Mesothelial cell of epicardium (in vitro differentiated cells): ENCODE measurements at regions not wholly inside any gene's neighbourhood (a gene's known extent, or its start where the extent isn't known, plus 50 kb on each side); places are given as distances from the start of the nearest gene placed in this dataset.

ENCODE experiments used
- DNase-seq, 2 experiments: peaks; one replicate each; pipeline ENCODE4 v3.0.0; 2021; ENCODE audit warnings: low spot score in 2 of 2; ENCODE audit not compliant: unreplicated experiment in 2 of 2
- H3K27ac Mint-ChIP-seq: 2 replicates; pipeline ENCODE4 v1.8.0; 2021; ENCODE audit warnings: mixed read lengths
- H3K27me3 Mint-ChIP-seq: 2 replicates; pipeline ENCODE4 v1.8.0; 2021; ENCODE audit warnings: low read depth, mixed read lengths
- H3K36me3 Mint-ChIP-seq: 2 replicates; pipeline ENCODE4 v1.8.0; 2021; ENCODE audit warnings: mixed read lengths
- H3K4me1 Mint-ChIP-seq: 2 replicates; pipeline ENCODE4 v1.8.0; 2021; ENCODE audit warnings: mixed read lengths
- H3K4me3 Mint-ChIP-seq: 2 replicates; pipeline ENCODE4 v1.8.0; 2021; ENCODE audit warnings: mild to moderate bottlenecking, moderate library complexity, mixed read lengths
- H3K9me3 Mint-ChIP-seq: 2 replicates; pipeline ENCODE4 v1.8.0; 2021; ENCODE audit warnings: mixed read lengths
- TF ChIP-seq, protein P1 (sequence below): fragments of 200-600 bp; sonication (generic); IDR thresholded peaks from one replicate; pipeline ENCODE4 v1.5.0; 2021; ENCODE audit warnings: antibody characterized with exemption; ENCODE audit not compliant: unreplicated experiment

DNA sequence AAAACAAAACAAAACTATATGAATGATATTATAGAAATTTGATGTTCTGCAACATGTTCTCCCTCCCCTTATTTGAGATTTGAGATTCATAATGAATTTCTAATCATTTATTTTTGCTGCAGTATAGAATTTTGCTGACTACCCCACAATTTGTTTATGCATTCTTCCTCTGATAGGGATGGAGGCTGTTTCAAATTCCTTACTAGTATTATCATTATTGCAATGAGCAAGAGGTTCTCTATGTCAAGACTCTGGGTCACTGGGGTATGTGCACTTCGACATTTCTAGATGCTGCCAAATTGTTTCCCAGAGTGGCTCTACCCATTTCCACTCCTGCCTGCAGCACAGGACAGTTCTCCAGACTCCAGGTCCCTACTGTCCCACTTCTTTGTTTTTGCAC, 54.9 kb upstream of the DAB2IP start:
- peaks cover 12% of the 10 kb centered on the region for H3K4me1 Mint-ChIP-seq
- TF ChIP-seq, protein P1, sequence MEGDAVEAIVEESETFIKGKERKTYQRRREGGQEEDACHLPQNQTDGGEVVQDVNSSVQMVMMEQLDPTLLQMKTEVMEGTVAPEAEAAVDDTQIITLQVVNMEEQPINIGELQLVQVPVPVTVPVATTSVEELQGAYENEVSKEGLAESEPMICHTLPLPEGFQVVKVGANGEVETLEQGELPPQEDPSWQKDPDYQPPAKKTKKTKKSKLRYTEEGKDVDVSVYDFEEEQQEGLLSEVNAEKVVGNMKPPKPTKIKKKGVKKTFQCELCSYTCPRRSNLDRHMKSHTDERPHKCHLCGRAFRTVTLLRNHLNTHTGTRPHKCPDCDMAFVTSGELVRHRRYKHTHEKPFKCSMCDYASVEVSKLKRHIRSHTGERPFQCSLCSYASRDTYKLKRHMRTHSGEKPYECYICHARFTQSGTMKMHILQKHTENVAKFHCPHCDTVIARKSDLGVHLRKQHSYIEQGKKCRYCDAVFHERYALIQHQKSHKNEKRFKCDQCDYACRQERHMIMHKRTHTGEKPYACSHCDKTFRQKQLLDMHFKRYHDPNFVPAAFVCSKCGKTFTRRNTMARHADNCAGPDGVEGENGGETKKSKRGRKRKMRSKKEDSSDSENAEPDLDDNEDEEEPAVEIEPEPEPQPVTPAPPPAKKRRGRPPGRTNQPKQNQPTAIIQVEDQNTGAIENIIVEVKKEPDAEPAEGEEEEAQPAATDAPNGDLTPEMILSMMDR = no peak
- peaks cover 7% of the 10 kb centered on the region for H3K36me3 Mint-ChIP-seq
- no peak overlapping the region for H3K4me3 Mint-ChIP-seq
- H3K27ac Mint-ChIP-seq = no peak overlapping the region
- peaks cover 8% of the 10 kb centered on the region for H3K27me3 Mint-ChIP-seq
- peaks cover 9% of the 10 kb centered on the region for H3K9me3 Mint-ChIP-seq
- no peak for DNase-seq

DNA sequence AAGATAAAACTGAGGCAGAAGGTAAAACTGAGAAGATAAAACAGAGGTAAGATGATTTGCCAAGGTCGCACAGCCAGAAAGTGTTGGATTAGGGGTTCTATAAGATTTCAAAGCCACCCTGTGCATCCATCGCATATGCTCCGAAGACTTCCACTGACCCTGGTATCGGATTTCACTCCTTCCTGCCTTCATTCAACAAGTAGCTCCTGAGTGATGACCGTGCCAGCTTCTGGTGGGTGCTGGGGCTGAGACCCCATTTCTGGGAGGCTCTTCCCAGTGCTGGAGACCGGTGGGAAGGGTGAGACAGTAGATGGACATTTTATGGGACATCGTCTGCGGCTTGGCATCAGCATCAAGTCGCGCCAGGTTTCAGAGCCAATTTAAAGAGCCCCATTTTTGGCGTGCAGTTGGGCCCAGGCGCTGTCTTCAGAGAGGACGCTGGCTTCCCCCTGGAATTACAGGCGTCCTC, 53.7 kb upstream of the DAB2IP start:
- Mint-ChIP-seq H3K9me3 (peaks cover 9% of the 10 kb centered on the region), H3K4me3 (peak overlapping the region; percentile 57), H3K27ac (peak overlapping the region; percentile 96), H3K27me3 (peaks cover 8% of the 10 kb centered on the region), H3K36me3 (peaks cover 7% of the 10 kb centered on the region), H3K4me1 (peaks cover 12% of the 10 kb centered on the region)
- DNase-seq = no peak
- TF ChIP-seq, protein P1 = no peak

GRCh38 chr9:121598167-121598964, 53.1 kb upstream of the DAB2IP start:
- peaks cover 7% of the 10 kb centered on the region for H3K36me3 Mint-ChIP-seq
- H3K4me3 Mint-ChIP-seq = peak overlapping the region; percentile 78
- H3K9me3 Mint-ChIP-seq = peaks cover 9% of the 10 kb centered on the region
- DNase-seq = peak; percentile 79 to 90
- TF ChIP-seq, protein P1 = no peak
- peak overlapping the region; percentile 96 for H3K27ac Mint-ChIP-seq
- peaks cover 8% of the 10 kb centered on the region for H3K27me3 Mint-ChIP-seq
- peaks cover 12% of the 10 kb centered on the region for H3K4me1 Mint-ChIP-seq

- Mint-ChIP-seq H3K27me3 (peaks cover 8% of the 10 kb centered on the region), H3K27ac (peak overlapping the region; percentile 91), H3K4me1 (peaks cover 17% of the 10 kb centered on the region), H3K36me3 (peaks cover 7% of the 10 kb centered on the region), H3K4me3 (peak overlapping the region; percentile 78), H3K9me3 (peaks cover 9% of the 10 kb centered on the region)
- peak; percentile 47 to 67 for DNase-seq
- TF ChIP-seq, protein P1 = no peak
Measured at GRCh38 chr9:121598965-121599871, 52.2 kb upstream of the DAB2IP start.

GRCh38 chr9:121599872-121600585, 51.4 kb upstream of the DAB2IP start:
- no peak overlapping the region for H3K27ac Mint-ChIP-seq
- peak in 1 of 2 experiments; percentile 53 for DNase-seq
- H3K4me1 Mint-ChIP-seq = peaks cover 22% of the 10 kb centered on the region
- peaks cover 8% of the 10 kb centered on the region for H3K27me3 Mint-ChIP-seq
- H3K4me3 Mint-ChIP-seq = peak overlapping the region; percentile 72
- peaks cover 9% of the 10 kb centered on the region for H3K9me3 Mint-ChIP-seq
- peaks cover 7% of the 10 kb centered on the region for H3K36me3 Mint-ChIP-seq
- TF ChIP-seq, protein P1 = no peak
